HepG2 (cell line): ENCODE measurements at regions not wholly inside any gene's neighbourhood (a gene's known extent, or its start where the extent isn't known, plus 50 kb on each side); places are given as distances from the start of the nearest gene placed in this dataset.

ENCODE experiments used
- ARHGAP35 ChIP-seq: sonication (generic); formaldehyde crosslinking; IDR thresholded peaks from 2 replicates; pipeline ENCODE4 v1.9.0; 2022; ENCODE audit warnings: mild to moderate bottlenecking, inconsistent platforms, moderate library complexity, missing genetic modification reagents, borderline replicate concordance
- ARID4A ChIP-seq: sonication (generic); formaldehyde crosslinking; IDR thresholded peaks from 2 replicates; pipeline ENCODE4 v1.5.0; 2020; ENCODE audit warnings: mild to moderate bottlenecking, missing genetic modification reagents, borderline replicate concordance
- CREM ChIP-seq, 2 experiments: sonication (generic) in 1 of 2; formaldehyde crosslinking in 1 of 2; IDR thresholded peaks; 2 replicates each; pipeline versions ENCODE4 v1.4.0 to v1.6.1; 2016 to 2020; ENCODE audit warnings: antibody characterized with exemption in 1 of 2, mild to moderate bottlenecking in 1 of 2, missing genetic modification reagents in 1 of 2
- DPF2 ChIP-seq: sonication (generic); formaldehyde crosslinking; IDR thresholded peaks from 2 replicates; pipeline ENCODE4 v1.4.0; 2020; ENCODE audit warnings: mild to moderate bottlenecking, low read depth, missing genetic modification reagents, borderline replicate concordance
- EEA1 ChIP-seq: sonication (generic); formaldehyde crosslinking; IDR thresholded peaks from 2 replicates; pipeline ENCODE4 v1.5.1; 2020; ENCODE audit warnings: mild to moderate bottlenecking, missing genetic modification reagents, borderline replicate concordance
- EHMT2 ChIP-seq: fragments of 200-600 bp; sonication (generic); IDR thresholded peaks from 2 replicates; pipeline ENCODE4 v1.7.0; 2017; ENCODE audit warnings: antibody characterized with exemption, low read depth, low read length, borderline replicate concordance
- KAT7 ChIP-seq: IDR thresholded peaks from 2 replicates; pipeline ENCODE4 v1.6.1; 2018; ENCODE audit warnings: borderline replicate concordance, missing compliant biosample characterization
- MED8 ChIP-seq: sonication (generic); formaldehyde crosslinking; IDR thresholded peaks from 2 replicates; pipeline ENCODE4 v1.8.1; 2023; ENCODE audit warnings: mild to moderate bottlenecking, missing genetic modification reagents; ENCODE audit not compliant: insufficient replicate concordance
- MXD4 ChIP-seq: IDR thresholded peaks from 2 replicates; pipeline ENCODE4 v1.6.1; 2016; ENCODE audit warnings: mild to moderate bottlenecking, missing biosample characterization, missing genetic modification reagents
- NCOA2 ChIP-seq: sonication (generic); formaldehyde crosslinking; IDR thresholded peaks from 2 replicates; pipeline ENCODE4 v1.8.0; 2022; ENCODE audit warnings: inconsistent platforms
- NPAS2 ChIP-seq: sonication (generic); formaldehyde crosslinking; IDR thresholded peaks from 2 replicates; pipeline ENCODE4 v1.8.0; 2022; ENCODE audit warnings: mild to moderate bottlenecking, missing genetic modification reagents, borderline replicate concordance
- PLRG1 ChIP-seq: fragments of 450-650 bp; conservative IDR thresholded peaks from 2 replicates; pipeline ENCODE4 v1.6.1; 2016
- RFXAP ChIP-seq: sonication (generic); formaldehyde crosslinking; IDR thresholded peaks from 2 replicates; pipeline ENCODE4 v1.4.0; 2020; ENCODE audit warnings: missing genetic modification reagents, borderline replicate concordance
- RXRB ChIP-seq: IDR thresholded peaks from 2 replicates; pipeline ENCODE4 v1.6.1; 2016; ENCODE audit warnings: borderline replicate concordance, missing genetic modification reagents, missing compliant biosample characterization
- SRSF1 ChIP-seq: fragments of 200-400 bp; formaldehyde crosslinking; optimal IDR thresholded peaks from 2 replicates; pipeline ENCODE3; 2017; ENCODE audit warnings: mild to moderate bottlenecking, low read depth, low read length, moderate library complexity
- TOE1 ChIP-seq: sonication (generic); formaldehyde crosslinking; IDR thresholded peaks from 2 replicates; pipeline ENCODE4 v1.4.0; 2020; ENCODE audit warnings: mild to moderate bottlenecking, missing genetic modification reagents
- ZNF326 ChIP-seq: sonication (generic); formaldehyde crosslinking; IDR thresholded peaks from 2 replicates; pipeline ENCODE4 v1.4.0; 2020; ENCODE audit warnings: missing genetic modification reagents, borderline replicate concordance
- ZNF513 ChIP-seq: sonication (generic); formaldehyde crosslinking; conservative IDR thresholded peaks from 2 replicates; pipeline ENCODE4 v1.5.0; 2020; ENCODE audit warnings: missing genetic modification reagents
- ZNF530 ChIP-seq: sonication (generic); formaldehyde crosslinking; IDR thresholded peaks from 2 replicates; pipeline ENCODE4 v1.5.0; 2020; ENCODE audit warnings: low read depth, mild to moderate bottlenecking, missing genetic modification reagents
- ZNF580 ChIP-seq: IDR thresholded peaks from 2 replicates; pipeline ENCODE4 v1.6.1; 2016; ENCODE audit warnings: low read depth, borderline replicate concordance
- ZNF616 ChIP-seq: sonication (generic); formaldehyde crosslinking; IDR thresholded peaks from 2 replicates; pipeline ENCODE4 v1.5.0; 2020; ENCODE audit warnings: low read depth, mild to moderate bottlenecking, missing genetic modification reagents
- ZNF672 ChIP-seq: sonication (generic); formaldehyde crosslinking; IDR thresholded peaks from 2 replicates; pipeline ENCODE4 v1.8.1; 2022; ENCODE audit warnings: missing genetic modification reagents
- ZNF7 ChIP-seq: IDR thresholded peaks from 2 replicates; pipeline ENCODE4 v1.6.1; 2016; ENCODE audit warnings: missing biosample characterization, missing genetic modification reagents
- ZNF777 ChIP-seq: sonication (generic); formaldehyde crosslinking; IDR thresholded peaks from 2 replicates; pipeline ENCODE4 v1.4.0; 2020; ENCODE audit warnings: missing genetic modification reagents
- ZSCAN21 ChIP-seq: sonication (generic); formaldehyde crosslinking; IDR thresholded peaks from 2 replicates; pipeline ENCODE4 v1.8.0; 2022; ENCODE audit warnings: mild to moderate bottlenecking, missing genetic modification reagents, moderate library complexity, borderline replicate concordance

- TF ChIP-seq ZNF7 (CRISPR knock-in tag) (peak; percentile 29; the same call in 1 of the 2 replicates), NCOA2 (peak; percentile 66), EHMT2 (no peak), NPAS2 (CRISPR knock-in tag) (no peak), PLRG1 (no peak), EEA1 (no peak), ZNF580 (no peak), MXD4 (CRISPR knock-in tag) (no peak), ZNF530 (no peak), ZNF616 (no peak; the same call in 1 of the 2 replicates), ARID4A (CRISPR knock-in tag) (peak; percentile 15; the same call in 1 of the 2 replicates), TOE1 (CRISPR knock-in tag) (no peak), RFXAP (no peak), ZNF513 (no peak), ZNF777 (CRISPR knock-in tag) (no peak), ZNF672 (no peak), ZSCAN21 (CRISPR knock-in tag) (no peak), ARHGAP35 (CRISPR knock-in tag) (no peak), CREM (IDR thresholded peaks at IDR 0.05) (peak; percentile 34; the same call in 1 of the 2 replicates), CREM (CRISPR knock-in tag; IDR thresholded peaks at IDR 0.05) (no peak), RXRB (CRISPR knock-in tag) (peak; percentile 60; the same call in 1 of the 2 replicates), KAT7 (CRISPR knock-in tag) (0 out of 2 replicates have a peak, but pooled peaks have one; percentile 18), DPF2 (peak; percentile 20; the same call in 1 of the 2 replicates), ZNF326 (CRISPR knock-in tag) (no peak), MED8 (CRISPR knock-in tag) (no peak), SRSF1 (no peak)
These were observed 62.6 kb upstream of the XPA start (continued) for GRCh38 chr9:97759581-97760288.
